GM12892 (cell line): ENCODE measurements at regions not wholly inside any gene's neighbourhood (a gene's known extent, or its start where the extent isn't known, plus 50 kb on each side); places are given as distances from the start of the nearest gene placed in this dataset.

Source experiments
- POLR2A ChIP-seq: IDR thresholded peaks from 2 replicates; pipeline ENCODE4 v1.6.1; 2011; ENCODE audit warnings: low read depth, low read length, control low read depth
- POLR2AphosphoS5 ChIP-seq: IDR thresholded peaks from 2 replicates; pipeline ENCODE4 v1.6.1; 2011; ENCODE audit warnings: low read depth, low read length, control low read depth

GRCh38 chrX:102808336-102808735 is 87.8 kb downstream of the GPRASP3 start:
- TF ChIP-seq POLR2A (no peak), POLR2AphosphoS5 (no peak)
